Ammon's horn (tissue), 1 donor: ENCODE measurements at regions not wholly inside any gene's neighbourhood (a gene's known extent, or its start where the extent isn't known, plus 50 kb on each side); places are given as distances from the start of the nearest gene placed in this dataset.
"Not testable (repeated sequence)": the region's sequence is repeated elsewhere in the genome, so short reads cannot be mapped to it uniquely, and the experiment has no call there.

Experiments
- DNase-seq: peaks from one replicate; pipeline ENCODE4 v3.0.0-alpha.2; 2016; ENCODE audit warnings: low spot score

GRCh38 chr6:23663096-23663495, 462.9 kb upstream of the NRSN1 start:
- no peak for DNase-seq

DNA sequence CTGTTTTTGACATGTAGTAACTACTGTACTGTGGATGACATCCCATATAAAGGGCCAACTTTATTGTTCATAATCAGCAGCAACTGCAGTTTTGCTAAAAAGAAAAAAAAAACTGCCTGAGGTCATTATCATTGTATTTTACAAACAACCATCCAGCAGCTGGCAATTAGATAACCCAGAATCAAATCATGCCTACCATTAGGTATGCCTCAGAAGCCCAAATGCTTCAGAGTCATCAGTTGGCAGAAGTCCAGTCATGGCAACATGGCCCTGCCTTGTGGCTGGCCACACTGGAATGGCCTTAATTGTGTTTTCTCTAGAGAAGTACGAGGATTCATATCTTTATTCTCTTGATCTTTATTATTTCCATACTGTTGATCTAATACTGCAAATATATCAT, 462.4 kb upstream of the NRSN1 start:
- no peak for DNase-seq

DNA sequence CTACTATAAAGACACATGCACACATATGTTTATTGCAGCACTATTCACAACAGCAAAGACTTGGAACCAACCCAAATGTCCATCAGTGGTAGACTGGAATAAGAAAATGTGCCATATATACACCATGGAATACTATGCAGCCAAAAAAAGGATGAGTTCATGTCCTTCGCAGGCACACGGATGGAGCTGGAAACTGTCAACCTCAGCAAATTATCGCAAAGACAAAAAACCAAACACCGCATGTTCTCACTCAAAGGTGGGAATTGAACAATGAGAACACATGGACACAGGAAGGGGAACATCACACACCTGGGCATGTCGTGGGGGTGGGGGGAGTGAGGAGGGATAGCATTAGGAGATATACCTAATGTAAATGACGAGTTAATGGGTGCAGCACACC, 460.1 kb upstream of the NRSN1 start:
- DNase-seq = not testable (repeated sequence)

DNA sequence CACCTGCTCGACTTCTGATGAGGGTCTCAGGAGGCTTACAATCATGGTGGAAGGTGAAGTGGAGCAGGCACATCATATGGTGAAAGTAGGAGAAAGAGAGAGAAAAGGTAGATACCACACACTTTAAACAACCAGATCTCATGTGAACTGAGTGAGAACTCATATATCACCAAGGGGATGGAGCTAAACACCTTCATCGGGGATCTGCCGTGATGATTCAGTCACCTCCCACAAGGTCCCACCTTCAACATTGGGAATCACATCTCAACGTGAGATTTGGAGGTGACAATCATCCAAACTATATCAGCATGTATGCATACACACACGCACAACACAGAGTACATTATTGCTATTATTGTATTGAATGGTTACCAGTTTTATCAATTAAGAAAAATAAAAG, 453.3 kb upstream of the NRSN1 start:
- no peak for DNase-seq

GRCh38 chr6:23678626-23679025, 447.4 kb upstream of the NRSN1 start:
- no peak for DNase-seq

- DNase-seq = no peak
Observed at GRCh38 chr6:23681743-23682142, 444.3 kb upstream of the NRSN1 start.

GRCh38 chr6:23688650-23689049, 437.4 kb upstream of the NRSN1 start:
- no peak for DNase-seq

GRCh38 chr6:23690453-23691049, 435.5 kb upstream of the NRSN1 start:
- no peak for DNase-seq

GRCh38 chr6:23692184-23692583, 433.8 kb upstream of the NRSN1 start:
- no peak for DNase-seq

GRCh38 chr6:23696992-23697391, 429.0 kb upstream of the NRSN1 start:
- DNase-seq = no peak

GRCh38 chr6:23704479-23705052, 421.4 kb upstream of the NRSN1 start:
- no peak for DNase-seq

- DNase-seq = no peak
Observed at GRCh38 chr6:23705697-23706096, 420.3 kb upstream of the NRSN1 start.

- no peak for DNase-seq
Observed at GRCh38 chr6:23712756-23713155, 413.3 kb upstream of the NRSN1 start.

DNA sequence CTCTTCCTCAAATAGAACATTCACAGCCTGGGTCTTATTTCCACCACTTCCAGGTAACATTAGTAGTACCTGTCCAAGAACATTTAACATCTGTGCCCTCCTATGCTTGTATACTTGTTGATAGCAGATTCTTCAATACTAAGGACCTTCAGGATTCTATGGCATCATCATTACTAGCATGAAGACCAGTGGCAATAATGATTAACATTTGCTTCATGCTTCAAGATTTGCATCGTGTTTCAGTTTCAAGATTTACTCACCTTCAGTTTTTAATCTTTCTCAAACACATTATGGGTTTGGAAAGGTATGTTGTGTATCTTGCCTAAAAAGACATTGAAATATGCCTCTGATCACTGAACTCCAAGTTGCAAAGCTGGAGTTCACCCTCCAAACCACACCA, 412.8 kb upstream of the NRSN1 start:
- DNase-seq = no peak

- DNase-seq = no peak
Observed at GRCh38 chr6:23728707-23729106, 397.3 kb upstream of the NRSN1 start.

- no peak for DNase-seq
Observed at GRCh38 chr6:23731609-23732008, 394.4 kb upstream of the NRSN1 start.

- no peak for DNase-seq
Observed at GRCh38 chr6:23732521-23732920, 393.5 kb upstream of the NRSN1 start.

- DNase-seq = no peak
Observed at GRCh38 chr6:23735151-23735550, 390.9 kb upstream of the NRSN1 start.

DNA sequence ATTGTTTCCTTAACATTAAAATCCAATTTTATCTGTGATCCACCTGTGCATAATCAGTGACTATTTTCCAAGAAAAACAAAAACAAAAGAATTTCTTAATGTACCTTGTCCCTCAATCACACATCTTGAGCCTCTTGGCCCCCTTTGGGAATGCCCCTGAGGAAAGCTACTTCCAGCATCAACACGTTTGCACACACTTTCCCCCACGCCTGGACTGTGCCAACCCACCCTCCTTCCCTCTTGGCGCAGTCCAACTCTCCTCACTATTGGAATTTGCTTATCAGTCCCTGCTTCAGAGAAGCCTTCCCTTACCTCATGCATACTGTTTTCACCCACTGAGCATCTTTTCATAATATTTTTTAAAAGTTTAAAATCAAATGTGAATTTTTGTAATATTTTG, 389.4 kb upstream of the NRSN1 start:
- DNase-seq = no peak

DNA sequence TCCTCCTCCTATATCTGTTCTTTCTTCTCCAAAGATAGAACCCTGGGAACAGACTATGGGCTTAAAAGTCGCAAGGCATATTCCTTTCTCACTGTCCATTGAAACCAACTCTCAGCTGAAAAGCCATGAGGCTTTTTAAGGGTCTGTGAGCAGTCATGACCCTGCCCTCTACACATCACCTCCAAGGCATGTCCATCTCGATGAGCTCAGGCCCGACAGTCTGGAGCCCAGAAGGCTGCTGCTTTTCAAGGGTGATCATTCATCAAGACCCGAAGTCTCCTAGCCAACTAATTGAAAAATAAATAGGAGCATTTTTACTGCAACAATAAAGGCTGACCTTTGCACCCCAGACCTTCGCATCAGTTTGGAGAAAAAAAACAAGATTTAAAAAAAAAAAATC, 378.8 kb upstream of the NRSN1 start:
- DNase-seq = no peak

GRCh38 chr6:23752414-23752813, 373.6 kb upstream of the NRSN1 start:
- DNase-seq = no peak

GRCh38 chr6:23754197-23754596, 371.8 kb upstream of the NRSN1 start:
- DNase-seq = no peak

DNA sequence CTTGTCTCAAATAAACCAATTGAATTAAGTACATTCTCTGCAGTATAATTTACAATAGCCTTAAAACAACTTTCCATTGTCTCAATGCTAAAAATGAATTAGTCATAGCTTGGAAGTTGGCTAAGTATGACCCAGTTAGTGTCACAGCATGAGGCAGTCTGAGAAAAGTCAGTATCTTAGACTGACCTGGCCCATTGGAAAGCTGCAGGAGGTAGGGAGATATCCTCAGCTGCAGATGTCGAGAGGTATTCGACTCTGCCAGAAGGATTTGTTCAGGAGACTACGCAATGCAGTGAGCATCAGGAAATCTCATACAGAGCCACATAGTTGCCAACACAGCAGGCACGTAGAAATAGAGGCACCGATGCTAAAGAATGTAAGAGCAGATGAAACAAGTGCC, 350.9 kb upstream of the NRSN1 start:
- DNase-seq = no peak

DNA sequence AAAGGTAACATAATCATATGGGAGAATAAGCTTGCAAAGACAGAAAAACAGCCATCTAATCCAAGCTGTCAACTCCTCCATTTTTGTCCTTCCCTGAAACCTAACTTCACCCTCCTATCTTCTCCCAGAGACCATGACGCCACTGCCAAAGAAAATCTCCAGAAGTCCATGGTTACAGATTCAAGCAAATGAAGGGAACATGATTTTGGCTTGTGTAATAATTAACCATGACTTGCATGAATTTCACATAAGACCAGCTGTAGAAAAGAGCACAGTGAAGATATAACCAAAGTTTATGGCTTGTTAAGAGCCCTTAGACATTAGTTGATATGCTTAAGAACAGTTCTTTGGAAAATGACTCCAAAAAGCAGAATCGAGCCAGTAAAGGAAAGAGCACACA, 342.1 kb upstream of the NRSN1 start:
- DNase-seq = no peak
